NCI-H146 treated with DMSO at 0.1 percent for 48 hours (cell line): ENCODE measurements at regions not wholly inside any gene's neighbourhood (a gene's known extent, or its start where the extent isn't known, plus 50 kb on each side); places are given as distances from the start of the nearest gene placed in this dataset.

Experiments used
- DNase-seq: peaks from one replicate; lab custom pipeline; 2025; ENCODE audit not compliant: unreplicated experiment; lab: John Stamatoyannopoulos, UW

DNA sequence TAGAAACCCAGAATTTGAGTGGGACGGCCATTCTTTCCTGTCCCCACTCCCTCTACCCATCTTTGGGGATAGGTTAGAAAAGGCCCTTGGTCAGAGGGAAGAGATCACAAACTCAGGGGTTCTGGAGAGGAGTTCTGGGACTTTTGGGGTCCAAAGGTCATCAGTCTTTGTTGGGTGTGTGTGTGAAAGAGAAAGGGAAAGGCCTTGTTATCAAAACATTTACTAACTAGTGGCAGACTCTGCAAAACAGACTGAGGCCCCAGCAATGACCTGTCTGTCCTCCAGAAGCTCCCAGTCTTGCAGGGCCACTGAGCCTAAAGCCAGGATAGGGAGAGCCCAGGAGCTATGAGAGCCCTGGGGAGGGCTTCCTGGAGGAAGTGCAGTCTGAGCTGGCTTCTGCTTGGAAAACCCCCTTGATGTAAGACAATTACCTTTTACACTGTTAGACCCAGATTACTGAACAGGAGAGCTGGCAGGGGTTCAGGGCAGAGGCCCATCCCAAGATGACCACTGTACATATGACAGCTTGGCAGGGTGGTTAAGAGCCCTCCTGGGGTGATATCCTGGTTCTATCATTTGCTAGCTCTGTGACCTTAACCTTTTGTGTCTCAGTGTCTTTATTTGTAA, 429.1 kb upstream of the CCDC196 start:
- no peak for DNase-seq

DNA sequence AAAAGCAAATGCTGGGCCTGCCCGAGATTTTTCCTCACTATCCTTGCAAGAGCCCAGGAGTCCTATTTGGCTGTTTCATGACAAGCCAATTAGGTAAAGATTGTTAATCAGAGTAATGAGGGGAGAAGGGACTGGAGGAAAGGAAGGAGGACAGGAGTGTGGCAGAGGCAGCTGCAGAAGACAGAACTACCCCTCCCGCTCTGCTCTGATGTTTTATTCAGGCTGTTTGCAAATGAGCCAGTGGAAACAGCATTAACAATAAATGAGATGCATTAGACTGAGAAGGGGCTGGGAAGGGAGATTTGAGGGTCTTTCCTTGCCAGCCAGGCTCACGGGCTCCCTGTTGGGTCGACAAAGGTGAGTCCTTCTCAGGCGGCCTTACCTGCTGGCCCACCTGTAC, 421.0 kb upstream of the CCDC196 start:
- no peak for DNase-seq

- peak; percentile 7 for DNase-seq
These were observed 419.0 kb upstream of the CCDC196 start for GRCh38 chr14:66066981-66067776.

DNA sequence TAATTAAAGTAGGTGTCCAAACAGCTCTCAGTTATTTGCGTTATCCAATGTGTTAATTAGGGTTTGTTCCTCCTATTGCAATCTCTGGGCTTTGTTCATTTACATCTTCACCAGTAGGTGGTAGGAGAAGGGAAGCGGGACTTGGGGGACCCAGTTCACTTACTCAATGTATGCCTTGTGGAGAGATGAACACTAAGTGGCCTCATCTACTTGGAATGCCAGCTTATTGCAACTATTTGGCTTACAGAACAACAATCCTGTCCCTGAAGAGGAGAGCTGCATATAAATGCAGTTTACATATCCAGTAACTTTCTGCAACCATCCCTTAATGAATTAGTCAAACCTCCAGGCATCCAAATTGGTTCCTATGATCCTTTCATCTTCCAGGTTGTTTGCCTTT, 417.1 kb upstream of the CCDC196 start:
- DNase-seq: no peak

- no peak for DNase-seq
These were observed 416.2 kb upstream of the CCDC196 start for GRCh38 chr14:66069830-66070541.

- DNase-seq: peak; percentile 14
These were observed 415.4 kb upstream of the CCDC196 start for GRCh38 chr14:66070542-66071319.

DNA sequence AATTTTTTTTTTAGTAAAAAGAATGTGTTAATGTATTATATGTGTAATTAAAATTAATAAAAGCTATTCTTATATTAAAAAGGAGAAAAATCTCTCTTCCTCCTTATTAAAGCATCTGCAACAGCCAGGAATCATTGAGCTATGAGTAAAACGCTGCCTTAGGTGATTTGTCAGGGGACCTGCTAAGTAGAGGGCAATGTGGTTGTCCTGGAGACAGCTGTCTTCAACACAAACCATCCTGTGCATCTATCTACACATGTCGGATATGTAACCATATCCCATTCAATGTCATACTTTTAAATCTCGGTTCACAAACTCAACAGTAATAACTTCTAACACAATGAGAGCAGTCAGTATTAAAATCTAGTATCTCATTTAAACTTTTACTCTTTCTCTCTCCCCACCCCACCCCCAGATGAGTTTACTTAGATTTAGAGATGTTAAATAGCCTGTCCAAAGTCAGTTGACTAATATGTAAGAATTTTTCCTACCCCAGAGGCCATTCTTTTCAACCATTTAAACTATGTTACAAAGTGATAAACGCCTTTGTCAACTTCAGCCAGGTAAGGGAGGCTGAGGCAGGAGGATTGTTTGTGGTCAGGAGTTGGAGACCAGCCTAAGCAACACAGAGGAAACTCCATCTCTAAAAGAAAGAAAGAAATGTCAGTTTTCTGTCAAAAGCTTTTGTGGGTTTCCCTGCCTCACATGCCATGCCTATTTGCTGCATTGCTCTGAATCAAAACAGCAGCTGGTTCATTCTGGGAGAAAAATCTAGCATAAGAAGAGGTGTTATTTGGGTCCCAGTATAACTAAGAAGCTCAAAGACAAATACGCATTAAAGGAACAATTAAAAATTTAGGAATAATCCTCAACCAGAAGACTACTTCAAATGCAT, 413.7 kb upstream of the CCDC196 start:
- no peak for DNase-seq

- DNase-seq: no peak
These were observed 411.6 kb upstream of the CCDC196 start for GRCh38 chr14:66074537-66074936.

DNA sequence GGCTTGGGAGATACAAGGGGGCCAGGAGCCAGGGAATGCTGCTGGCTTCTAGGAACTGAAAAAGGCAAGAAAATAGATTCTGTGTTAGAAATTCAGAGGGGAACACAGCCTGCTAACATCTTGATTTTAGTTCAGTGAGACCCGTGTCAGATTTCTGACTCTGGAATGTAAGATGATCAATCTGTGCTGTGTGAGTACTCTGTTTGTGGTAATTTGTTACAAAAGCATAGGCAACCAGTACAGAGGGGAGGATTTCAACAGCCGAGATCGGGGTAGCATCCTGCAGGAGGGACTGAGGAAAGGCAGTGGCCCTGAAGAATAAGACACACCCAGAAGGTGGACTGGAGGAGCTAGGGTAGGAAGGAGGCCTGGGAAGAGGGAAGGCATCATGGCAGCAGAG, 410.0 kb upstream of the CCDC196 start:
- DNase-seq: no peak

DNA sequence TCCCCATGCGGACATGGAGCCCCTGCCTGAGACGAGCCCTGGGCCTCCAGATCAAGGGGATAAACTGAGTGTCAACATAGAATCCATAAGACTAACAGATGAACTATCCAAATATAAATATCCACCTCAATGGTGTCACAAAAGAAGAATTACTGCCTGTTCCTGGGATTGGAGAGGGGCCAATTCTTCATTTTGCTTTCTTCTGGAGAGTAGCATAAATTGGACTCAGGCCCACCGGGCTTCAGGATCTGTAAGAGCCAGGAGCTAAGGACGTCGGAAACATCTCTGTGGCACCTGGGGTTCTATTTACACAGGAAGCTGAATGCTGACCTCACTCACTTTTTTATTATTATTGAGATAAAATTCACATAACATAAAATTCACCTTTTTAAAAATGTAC, 408.2 kb upstream of the CCDC196 start:
- DNase-seq: no peak

- no peak for DNase-seq
These were observed 404.4 kb upstream of the CCDC196 start for GRCh38 chr14:66081594-66082376.

- DNase-seq: no peak
These were observed 400.9 kb upstream of the CCDC196 start for GRCh38 chr14:66085224-66085623.

GRCh38 chr14:66085665-66086064, 400.5 kb upstream of the CCDC196 start:
- no peak for DNase-seq

- DNase-seq: no peak
These were observed 398.9 kb upstream of the CCDC196 start for GRCh38 chr14:66087231-66087630.

DNA sequence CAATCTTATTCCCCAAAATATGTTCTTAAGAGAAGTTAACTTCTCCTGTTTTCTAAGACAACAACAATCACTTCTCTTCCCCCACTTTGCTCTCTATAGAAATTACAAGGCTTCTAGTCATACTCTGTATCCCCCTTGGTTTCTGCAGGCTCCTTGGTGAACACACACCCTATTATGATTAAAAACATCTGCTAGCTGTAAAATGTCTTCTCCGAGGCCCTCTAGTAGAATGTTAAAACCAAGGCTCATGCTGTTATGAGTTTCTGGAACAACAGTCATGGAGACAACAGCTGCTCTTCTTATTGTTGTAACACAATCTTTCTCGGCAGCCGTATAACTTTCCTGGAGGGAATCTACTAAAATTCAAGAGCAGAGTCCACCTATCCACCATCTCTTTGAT, 397.5 kb upstream of the CCDC196 start:
- no peak for DNase-seq

GRCh38 chr14:66092206-66092605, 394.0 kb upstream of the CCDC196 start:
- no peak for DNase-seq

GRCh38 chr14:66092748-66093147, 393.4 kb upstream of the CCDC196 start:
- no peak for DNase-seq

- no peak for DNase-seq
These were observed 392.0 kb upstream of the CCDC196 start for GRCh38 chr14:66094001-66094727.

DNA sequence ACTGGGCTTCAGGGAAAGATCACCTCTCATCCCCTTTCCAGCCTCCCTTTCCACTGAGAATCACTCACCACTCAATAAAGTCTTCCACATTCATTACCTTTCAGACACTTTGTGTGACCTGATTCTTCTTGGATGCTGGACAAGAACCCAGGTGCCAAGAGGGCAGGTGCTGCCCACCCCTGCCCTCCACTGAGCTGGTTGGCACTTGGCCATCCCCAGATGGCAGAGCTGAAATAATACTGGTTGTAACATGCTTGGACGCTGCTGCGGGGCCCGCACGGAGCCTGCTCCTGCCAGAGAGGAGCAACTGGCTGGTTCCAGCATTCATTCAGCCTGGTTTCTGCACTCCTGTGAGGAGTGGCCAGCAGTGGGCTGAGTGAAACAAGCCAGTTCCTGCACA, 386.7 kb upstream of the CCDC196 start:
- no peak for DNase-seq
